Stimulated activated CD4-positive, alpha-beta T cell treated with anti-CD3 and anti-CD28 coated beads, Interleukin-15, amount 100 ng/mL, for 48 hours (primary cell): ENCODE measurements at regions not wholly inside any gene's neighbourhood (a gene's known extent, or its start where the extent isn't known, plus 50 kb on each side); places are given as distances from the start of the nearest gene placed in this dataset.
"Not testable (repeated sequence)": the region's sequence is repeated elsewhere in the genome, so short reads cannot be mapped to it uniquely, and the experiment has no call there.

Experiments
- DNase-seq, 2 donors: peaks; one replicate each; pipeline ENCODE4 v3.0.0-alpha.2; 2020; ENCODE audit warnings: low read depth in 2 of 2

DNA sequence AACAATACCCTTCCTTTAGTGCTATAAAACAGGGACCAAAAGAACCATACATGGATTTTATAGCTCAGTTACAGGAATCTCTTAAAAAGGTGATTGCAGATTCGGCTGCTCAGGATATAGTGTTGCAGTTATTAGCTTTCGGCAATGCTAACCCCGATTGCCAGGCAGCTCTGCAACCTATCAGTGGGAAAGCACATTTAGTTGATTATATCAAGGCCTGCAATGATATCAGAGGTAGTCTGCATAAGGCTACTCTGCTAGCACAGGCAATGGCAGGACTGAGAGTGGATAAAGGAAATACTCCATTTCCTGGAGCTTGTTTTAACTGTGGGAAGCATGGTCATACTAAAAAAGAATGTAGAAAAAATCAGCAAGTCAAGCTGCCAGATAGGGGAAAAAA is 327.7 kb downstream of the REEP3 start:
- not testable (repeated sequence) for DNase-seq

- DNase-seq = no peak
These were observed 341.7 kb downstream of the REEP3 start for GRCh38 chr10:63862860-63863259.

- DNase-seq = no peak
These were observed 344.0 kb downstream of the REEP3 start for GRCh38 chr10:63865210-63865609.

- peak; percentile 3 to 15 for DNase-seq
These were observed 345.0 kb downstream of the REEP3 start for GRCh38 chr10:63866075-63866746.

DNA sequence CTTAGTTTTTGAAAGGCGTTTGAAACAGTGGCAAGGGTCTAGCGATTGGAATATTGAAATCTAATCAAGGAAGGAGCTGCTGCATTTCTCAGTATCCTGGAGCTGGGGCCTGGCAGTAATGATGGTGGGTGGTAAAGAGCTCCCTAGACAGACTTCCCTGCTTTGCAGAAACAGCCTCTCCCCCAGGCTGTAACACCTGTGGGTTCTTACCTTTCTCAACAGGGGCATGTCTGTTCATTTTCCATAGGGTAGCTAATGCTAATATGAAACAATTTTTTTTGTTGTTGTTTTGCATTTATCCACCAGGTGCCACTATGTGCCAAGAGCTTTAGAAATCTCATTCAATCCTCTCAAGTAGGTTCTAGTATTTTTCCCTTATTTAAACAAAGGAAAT is 345.5 kb downstream of the REEP3 start:
- no peak for DNase-seq

- no peak for DNase-seq
These were observed 357.2 kb downstream of the REEP3 start for GRCh38 chr10:63878428-63878827.

DNA sequence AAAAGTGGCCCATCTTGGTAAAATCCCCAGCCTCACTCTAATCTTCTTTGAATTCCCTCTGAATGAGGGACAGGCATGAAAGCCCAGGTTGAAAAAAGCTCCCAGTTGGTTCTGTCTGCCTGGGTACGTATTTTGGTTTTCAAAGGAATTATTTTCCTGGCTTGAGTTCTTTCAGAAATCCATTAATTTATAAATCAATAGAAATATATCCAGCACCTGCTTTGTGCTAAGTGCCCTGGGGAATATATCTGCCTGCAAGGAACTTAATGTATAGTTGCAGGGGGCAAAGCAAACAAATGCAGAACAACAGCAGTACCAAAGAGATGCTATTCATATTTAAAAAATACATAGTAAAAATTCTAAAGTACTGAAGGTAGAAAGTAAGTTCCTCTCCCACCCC is 362.7 kb downstream of the REEP3 start:
- no peak for DNase-seq

DNA sequence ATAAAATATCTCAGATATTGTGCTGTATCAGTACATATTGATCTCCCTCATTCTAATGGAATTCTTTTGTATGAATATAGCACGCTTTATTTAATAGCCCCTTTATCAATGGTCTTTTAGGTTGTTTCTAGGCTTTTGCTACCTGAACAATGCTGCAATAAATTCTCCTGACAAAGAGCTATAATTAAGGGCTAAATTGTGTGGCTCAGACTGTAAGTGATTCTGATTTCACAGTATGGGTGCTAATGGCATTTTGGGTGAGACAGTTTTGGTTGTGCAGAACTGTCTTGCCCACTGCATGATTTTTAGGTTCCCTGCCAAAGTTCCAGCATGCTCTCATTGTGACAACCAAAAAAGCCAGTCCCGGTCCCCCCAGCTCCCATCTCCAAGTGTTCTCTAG is 363.2 kb downstream of the REEP3 start:
- DNase-seq = no peak

DNA sequence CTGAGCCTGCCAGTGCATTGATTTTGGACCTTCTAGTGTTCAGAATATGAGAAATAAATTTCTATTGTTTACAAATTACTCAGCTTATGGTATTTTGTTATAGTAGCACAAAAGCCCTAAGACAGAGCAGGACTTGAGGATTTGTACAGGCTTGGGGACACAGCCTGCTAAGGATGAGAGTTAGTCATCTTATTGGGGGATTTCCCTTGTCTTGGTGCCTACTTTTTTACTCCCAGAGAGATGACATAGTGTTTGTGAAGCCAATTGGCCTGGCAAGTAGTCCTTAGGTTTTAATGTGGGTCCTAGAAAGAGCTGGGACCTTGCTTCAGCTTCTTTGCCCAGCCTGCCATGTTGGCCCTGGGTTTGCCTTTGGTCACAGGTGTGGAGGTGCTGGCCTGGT is 364.0 kb downstream of the REEP3 start:
- no peak for DNase-seq

DNA sequence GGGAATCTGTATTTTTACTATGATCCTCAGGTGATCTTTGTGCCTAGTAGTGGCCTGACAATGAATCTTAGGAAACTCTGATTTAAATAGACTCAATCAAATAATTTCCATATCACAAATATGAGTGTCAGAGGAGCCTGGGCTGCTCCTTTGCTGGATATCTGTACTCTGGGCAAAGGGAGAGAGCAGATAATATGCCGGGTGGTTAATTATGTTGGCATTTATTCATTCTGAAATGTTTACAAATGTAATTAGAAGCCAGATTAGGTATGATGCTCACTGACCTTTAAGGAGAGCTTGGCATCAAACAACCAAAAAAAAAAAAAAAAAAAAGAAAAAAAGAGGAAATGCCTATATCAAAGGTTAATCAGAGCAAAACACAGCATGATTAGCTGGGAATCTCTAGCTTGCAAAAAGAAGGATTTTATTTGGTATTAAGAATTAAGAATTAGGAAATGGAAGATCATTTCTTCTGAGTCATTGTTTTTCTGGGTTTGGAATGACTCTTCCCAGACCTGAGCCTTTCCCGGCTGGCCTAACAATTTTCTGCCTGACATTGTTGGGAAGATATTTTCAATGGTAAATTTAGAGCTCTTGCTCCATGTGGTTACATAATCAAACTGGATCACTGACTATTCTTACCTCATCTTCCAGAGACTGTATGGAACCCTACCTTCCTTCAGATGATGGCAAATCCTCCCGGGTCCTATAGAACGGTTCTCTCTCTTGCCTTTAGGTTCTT is 365.3 kb downstream of the REEP3 start:
- no peak for DNase-seq

DNA sequence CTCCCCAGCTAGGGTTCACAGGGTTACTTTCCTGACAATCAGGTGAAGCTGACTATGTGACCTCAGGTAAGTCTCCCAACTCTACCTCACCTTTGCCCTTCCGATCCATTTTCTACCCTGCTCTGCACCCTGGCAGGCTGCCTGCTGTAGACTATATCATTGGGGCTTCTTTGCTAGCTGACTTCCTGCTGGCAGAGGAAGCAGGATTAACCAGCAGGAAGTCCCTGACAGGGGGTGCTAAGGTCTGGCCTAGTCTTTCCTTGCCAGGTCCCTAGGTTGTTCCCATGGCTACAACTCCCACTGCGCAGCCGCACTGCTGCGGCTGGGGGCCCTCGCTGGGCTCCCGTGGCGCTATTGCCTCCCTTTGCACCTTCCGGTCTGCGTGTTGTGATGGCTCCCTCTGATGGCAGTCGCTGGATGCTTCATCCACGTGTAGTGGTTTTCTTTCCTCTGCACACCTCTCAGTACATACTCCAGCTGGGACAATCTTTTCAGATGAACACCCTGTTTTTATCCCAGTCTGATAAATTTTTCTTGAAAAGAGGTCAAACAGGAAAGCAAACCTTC is 365.9 kb downstream of the REEP3 start:
- DNase-seq = no peak

DNA sequence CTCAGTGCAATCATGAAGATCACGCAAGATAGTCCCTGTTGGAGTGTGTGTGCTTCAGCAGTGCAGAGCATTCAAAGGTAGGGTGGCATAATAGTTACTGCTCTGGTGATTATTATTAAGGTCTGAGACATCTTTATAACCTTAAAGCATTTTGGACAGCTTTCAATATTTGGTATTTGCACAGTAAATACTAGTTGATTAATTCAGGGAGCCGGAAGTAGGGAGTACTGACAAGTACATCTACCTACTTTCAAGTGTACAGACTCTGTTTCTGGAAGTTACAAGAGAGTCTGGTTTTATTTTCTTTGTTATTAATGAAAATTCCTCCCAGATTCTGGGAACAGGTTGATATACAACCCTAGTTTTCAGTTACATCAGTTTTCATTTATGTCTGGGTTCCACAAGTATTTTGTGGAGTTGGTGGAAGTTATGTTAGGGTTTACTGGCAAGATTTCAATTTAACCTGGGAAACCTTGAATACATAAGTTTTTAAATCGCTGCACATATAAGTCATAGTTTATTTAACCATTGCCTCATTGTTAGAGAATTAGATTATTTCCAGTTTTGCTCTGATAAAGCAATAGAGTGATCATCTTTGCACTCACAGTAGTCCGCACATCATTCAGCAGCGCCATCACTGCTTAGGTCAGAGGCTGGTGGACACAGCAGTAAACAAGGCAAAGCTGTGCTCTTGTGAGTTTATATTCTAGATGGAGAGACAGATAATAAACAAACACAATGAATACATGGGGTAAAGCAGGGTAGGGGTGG is 366.6 kb downstream of the REEP3 start:
- no peak for DNase-seq

- DNase-seq = no peak
These were observed 368.6 kb downstream of the REEP3 start for GRCh38 chr10:63889803-63890202.

GRCh38 chr10:63896992-63897391 is 375.8 kb downstream of the REEP3 start:
- DNase-seq = no peak

GRCh38 chr10:63899673-63900300 is 378.6 kb downstream of the REEP3 start:
- DNase-seq = no peak

DNA sequence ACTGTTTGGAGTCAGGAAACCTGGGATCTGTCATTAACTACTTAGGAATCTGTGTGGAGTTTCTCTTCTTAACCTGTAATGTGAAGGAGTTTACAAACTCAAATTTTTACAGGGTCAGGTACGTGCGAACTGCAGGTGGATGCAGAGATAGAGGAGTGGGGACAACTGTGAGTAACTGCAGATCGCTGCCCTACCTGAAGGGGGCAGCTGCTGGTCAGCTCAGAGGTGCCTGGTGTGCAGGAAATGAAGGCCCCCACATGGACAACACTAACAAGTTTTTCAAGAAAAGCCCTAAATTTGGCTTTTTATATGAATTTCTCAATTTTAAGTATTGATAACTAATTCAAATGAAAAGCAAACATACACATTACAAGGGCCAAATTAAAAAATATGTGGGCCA is 380.0 kb downstream of the REEP3 start:
- no peak for DNase-seq

GRCh38 chr10:63901881-63902280 is 380.7 kb downstream of the REEP3 start:
- no peak for DNase-seq

GRCh38 chr10:63910806-63911205 is 389.6 kb downstream of the REEP3 start:
- DNase-seq = no peak

GRCh38 chr10:63915240-63915639 is 394.0 kb downstream of the REEP3 start:
- no peak for DNase-seq

DNA sequence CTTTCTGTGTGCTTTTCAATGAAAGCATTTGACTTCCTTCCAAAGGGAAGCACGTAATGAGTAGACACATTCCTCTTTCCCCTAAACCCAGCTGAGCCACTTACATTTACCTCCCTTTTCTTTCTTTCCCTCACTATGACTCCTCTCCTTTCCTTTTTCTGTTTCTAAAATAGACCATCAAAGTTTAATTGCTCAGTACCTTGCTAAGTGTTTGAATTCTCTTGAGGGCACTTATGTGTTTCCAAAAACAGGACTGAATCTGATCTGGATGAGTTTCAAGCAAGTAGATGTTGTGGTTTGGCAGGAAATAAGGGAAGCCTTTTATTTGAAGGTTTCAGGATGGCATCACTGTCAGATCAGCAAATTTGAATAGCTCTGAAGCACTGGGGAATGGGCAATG is 396.2 kb downstream of the REEP3 start:
- DNase-seq = no peak

DNA sequence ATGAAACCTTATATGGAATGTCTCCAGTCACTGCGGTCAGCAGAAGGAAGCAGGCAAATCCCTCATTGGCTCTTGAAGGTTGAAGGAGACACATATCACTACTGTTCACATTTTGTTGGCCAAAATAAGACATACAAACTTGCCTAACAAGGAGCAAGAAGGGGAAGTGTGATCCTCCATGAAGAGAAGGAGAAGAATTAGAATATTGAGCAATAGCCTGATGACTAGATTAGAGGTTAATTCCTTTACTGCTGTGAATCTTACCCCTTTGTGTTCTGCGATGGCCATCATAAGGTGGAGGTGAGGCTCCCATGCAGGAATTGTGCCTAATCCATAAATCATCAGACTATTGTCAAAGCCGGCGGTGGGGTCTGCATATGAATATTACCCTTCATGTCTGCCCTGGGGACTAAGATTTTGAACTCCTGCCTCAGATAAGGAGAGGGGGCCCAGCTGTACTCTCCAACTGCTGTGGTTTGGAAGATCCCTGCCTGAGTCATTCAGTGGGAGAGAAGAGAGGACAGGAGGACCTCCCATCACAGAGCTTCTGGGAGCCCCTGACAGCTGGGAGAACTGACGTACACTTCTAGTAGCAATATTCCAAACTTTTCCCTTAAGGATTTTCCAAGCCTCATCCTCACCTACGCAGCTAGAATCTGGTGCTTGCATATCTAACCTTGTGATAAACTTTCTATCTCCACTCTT is 398.5 kb downstream of the REEP3 start:
- DNase-seq = no peak
